ENCODE measurements at regions not wholly inside any gene's neighbourhood (a gene's known extent, or its start where the extent isn't known, plus 50 kb on each side); places are given as distances from the start of the nearest gene placed in this dataset.

DNA sequence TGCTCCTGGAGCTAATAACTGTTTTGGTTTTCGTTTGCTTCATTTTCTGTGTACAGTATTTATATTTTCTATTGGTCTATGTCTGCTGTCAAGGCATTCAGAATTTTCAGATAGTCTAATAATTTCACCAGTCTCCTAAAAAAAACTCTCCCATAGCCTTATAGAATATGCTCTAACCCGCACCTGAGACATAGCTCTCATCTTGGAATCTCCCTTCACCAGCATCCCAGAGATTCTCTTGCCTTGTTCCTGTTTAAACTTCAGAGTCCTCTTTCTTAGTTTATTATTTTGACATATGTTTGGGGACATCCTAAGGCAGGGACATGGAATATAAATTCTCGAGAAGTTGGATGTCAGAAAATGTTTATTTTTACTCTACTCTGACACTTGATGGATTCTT is 58.3 kb upstream of the MED4 start:
- H3K27ac ChIP-seq (ENCODE audit: insufficient read depth, low read depth, low read length) = no peak overlapping the region
- no peak overlapping the region for H3K9ac ChIP-seq (replicated peaks; ENCODE audit: extremely low read depth, insufficient read depth, low read length)
- TF ChIP-seq POLR2A (IDR thresholded peaks at IDR 0.05; ENCODE audit: low read depth, low read length) = no peak
- no peak for TF ChIP-seq MYC (IDR thresholded peaks at IDR 0.05; ENCODE audit: low read depth, low read length)
- TF ChIP-seq FOS (IDR thresholded peaks at IDR 0.05; ENCODE audit: borderline replicate concordance, insufficient read depth, low read length) = no peak
- no peak overlapping the region for H3K4me2 ChIP-seq (ENCODE audit: insufficient read depth, low read length)
- intact Hi-C loops (cut with micrococcal nuclease) = no loop called here
- no peaks in the 10 kb centered on the region for H3K36me3 ChIP-seq (ENCODE audit: control insufficient read depth in 2 of 2, extremely low read depth in 1 of 2, insufficient read depth in 2 of 2, low read length in 2 of 2)
- H4K20me1 ChIP-seq (replicated peaks; ENCODE audit: control insufficient read depth, extremely low read depth, insufficient read depth, low read length) = no peaks in the 10 kb centered on the region
- no TSS peak for BruUV-seq (replicated peaks)
- H3K4me3 ChIP-seq (replicated peaks in 1 of 3; ENCODE audit: insufficient read depth in 1 of 3, low read depth in 1 of 3, low read length in 3 of 3) = no peak overlapping the region
- ChIA-PET POLR2A (no interaction called here), CTCF (no interaction called here)
- H2AFZ ChIP-seq (ENCODE audit: low read depth, low read length) = no peak overlapping the region
- no peak for FAIRE-seq
- H3K79me2 ChIP-seq (ENCODE audit: control insufficient read depth, insufficient read depth, low read length) = no peaks in the 10 kb centered on the region
- dilution Hi-C loops (cut with MboI; ENCODE audit: extremely low pct_ligation_motif_present, low sequenced_read_pairs) = no loop called here
- H3K27me3 ChIP-seq (ENCODE audit: control insufficient read depth in 2 of 2, insufficient read depth in 2 of 2, low read length in 2 of 2) = no peaks in the 10 kb centered on the region
- no peaks in the 10 kb centered on the region for H3K9me1 ChIP-seq (replicated peaks; ENCODE audit: control insufficient read depth, extremely low read depth, insufficient read depth, low read length)
- H3K4me1 ChIP-seq (ENCODE audit: control insufficient read depth, extremely low read depth, insufficient read depth, low read length) = peaks cover 12% of the 10 kb centered on the region
- H3K9me3 ChIP-seq (replicated peaks; ENCODE audit: control insufficient read depth, insufficient read depth, low read length) = no peaks in the 10 kb centered on the region
- no peak for DNase-seq (ENCODE audit: low read depth, low spot score)

DNA sequence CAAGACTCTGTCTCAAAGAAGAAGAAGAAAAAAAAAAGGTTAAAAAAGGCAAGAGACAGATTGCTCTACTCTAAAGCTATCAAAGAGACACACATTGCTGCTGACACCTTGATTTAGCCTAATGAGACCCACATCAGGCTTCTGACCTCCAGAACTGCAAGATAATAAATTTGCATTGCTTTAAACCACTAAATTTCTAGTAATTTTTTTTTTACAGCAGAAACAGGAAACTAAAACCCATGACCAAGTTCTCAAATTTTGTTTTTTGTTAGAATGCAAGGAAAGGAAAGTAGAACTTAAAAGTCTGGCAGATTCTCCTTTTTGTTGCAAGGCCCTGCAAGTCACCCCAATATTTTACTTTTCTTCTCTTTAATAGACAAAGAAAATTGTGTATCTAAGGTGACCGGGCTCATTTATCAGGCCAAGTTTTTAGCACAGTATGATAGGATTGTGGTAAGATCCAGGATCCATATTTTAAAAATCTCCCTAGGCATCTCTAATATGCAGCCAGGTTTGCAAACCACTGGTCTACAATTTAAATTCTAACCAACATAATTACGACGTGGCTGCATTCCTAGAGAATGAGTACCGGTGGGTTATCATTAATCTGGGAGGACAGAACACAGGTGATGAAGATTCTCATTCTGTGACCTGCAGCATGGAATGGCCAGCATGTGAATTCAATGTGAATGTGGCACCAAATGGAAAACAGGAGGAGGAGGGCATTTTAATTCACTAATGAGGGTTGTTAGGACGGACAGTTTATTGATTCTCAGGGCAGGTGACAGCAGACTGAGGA is 56.7 kb upstream of the MED4 start:
- dilution Hi-C loops (cut with MboI; ENCODE audit: extremely low pct_ligation_motif_present, low sequenced_read_pairs) = no loop called here
- no peaks in the 10 kb centered on the region for H3K36me3 ChIP-seq (ENCODE audit: control insufficient read depth in 2 of 2, extremely low read depth in 1 of 2, insufficient read depth in 2 of 2, low read length in 2 of 2)

More for the DNA sequence above, 56.7 kb upstream of the MED4 start:
- DNase-seq (ENCODE audit: low read depth, low spot score) (no peak), FAIRE-seq (no peak)
- no peak overlapping the region for H3K27ac ChIP-seq (ENCODE audit: insufficient read depth, low read depth, low read length)
- no peak overlapping the region for H3K9ac ChIP-seq (replicated peaks; ENCODE audit: extremely low read depth, insufficient read depth, low read length)
- H2AFZ ChIP-seq (ENCODE audit: low read depth, low read length) = no peak overlapping the region
- H4K20me1 ChIP-seq (replicated peaks; ENCODE audit: control insufficient read depth, extremely low read depth, insufficient read depth, low read length) = no peaks in the 10 kb centered on the region
- H3K4me2 ChIP-seq (ENCODE audit: insufficient read depth, low read length) = no peak overlapping the region
- no peaks in the 10 kb centered on the region for H3K9me1 ChIP-seq (replicated peaks; ENCODE audit: control insufficient read depth, extremely low read depth, insufficient read depth, low read length)
- ChIA-PET CTCF (no interaction called here), POLR2A (no interaction called here)
- no peak overlapping the region for H3K4me3 ChIP-seq (replicated peaks in 1 of 3; ENCODE audit: insufficient read depth in 1 of 3, low read depth in 1 of 3, low read length in 3 of 3)
- H3K27me3 ChIP-seq (ENCODE audit: control insufficient read depth in 2 of 2, insufficient read depth in 2 of 2, low read length in 2 of 2) = no peaks in the 10 kb centered on the region
- H3K4me1 ChIP-seq (ENCODE audit: control insufficient read depth, extremely low read depth, insufficient read depth, low read length) = peaks cover 12% of the 10 kb centered on the region
- H3K9me3 ChIP-seq (replicated peaks; ENCODE audit: control insufficient read depth, insufficient read depth, low read length) = no peaks in the 10 kb centered on the region
- BruUV-seq (replicated peaks) = no TSS peak
- intact Hi-C loops (cut with micrococcal nuclease) = no loop called here
- no peaks in the 10 kb centered on the region for H3K79me2 ChIP-seq (ENCODE audit: control insufficient read depth, insufficient read depth, low read length)
- TF ChIP-seq MYC (IDR thresholded peaks at IDR 0.05; ENCODE audit: low read depth, low read length) (no peak), POLR2AphosphoS5 (IDR thresholded peaks at IDR 0.05; ENCODE audit: insufficient read depth, low read depth, low read length) (no peak), POLR2A (IDR thresholded peaks at IDR 0.05; ENCODE audit: low read depth, low read length) (no peak)
